ENCODE measurements at regions not wholly inside any gene's neighbourhood (a gene's known extent, or its start where the extent isn't known, plus 50 kb on each side); places are given as distances from the start of the nearest gene placed in this dataset.
"Not testable (repeated sequence)": the region's sequence is repeated elsewhere in the genome, so short reads cannot be mapped to it uniquely, and the experiment has no call there.

DNA sequence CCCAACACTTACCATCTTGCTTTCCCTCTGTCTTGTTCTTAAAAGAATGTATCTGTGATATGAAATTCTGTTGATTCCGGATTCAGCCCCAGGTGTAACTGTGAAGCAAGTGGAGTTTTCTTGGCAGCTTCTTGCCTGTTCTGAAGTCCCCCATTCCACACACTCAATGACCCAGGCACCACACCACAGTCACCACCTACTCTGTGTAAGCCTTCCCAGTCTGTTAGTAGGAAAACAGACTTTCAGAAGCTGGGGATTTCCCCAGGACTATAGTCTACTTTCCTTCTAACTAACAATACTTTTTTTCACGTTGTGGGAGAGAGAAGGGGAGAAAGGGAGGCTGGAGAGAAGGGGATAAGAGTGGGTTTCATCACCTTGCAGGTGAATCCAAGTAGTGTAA is 299.1 kb upstream of the PROX1 start:
- DNase-seq: no peak

DNA sequence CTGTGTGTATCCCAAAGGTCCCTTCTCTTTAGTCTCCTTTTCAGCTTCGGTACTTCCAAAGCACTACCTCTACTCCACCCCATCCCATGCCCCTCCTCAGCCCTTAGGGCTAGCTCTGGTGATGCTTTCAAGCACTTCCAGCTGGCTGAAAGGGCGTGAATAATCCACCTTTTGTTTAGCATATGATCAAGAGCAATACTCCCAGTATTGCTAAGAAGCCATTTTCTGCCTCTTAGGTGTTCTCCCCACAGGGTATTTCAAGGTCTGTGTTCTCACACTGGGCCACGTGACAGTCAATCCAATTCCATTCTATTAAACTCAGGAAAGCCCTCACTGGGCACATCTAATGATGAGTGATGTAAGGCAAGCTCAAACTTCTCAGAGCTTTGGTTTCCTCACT is 298.5 kb upstream of the PROX1 start:
- DNase-seq: no peak

DNA sequence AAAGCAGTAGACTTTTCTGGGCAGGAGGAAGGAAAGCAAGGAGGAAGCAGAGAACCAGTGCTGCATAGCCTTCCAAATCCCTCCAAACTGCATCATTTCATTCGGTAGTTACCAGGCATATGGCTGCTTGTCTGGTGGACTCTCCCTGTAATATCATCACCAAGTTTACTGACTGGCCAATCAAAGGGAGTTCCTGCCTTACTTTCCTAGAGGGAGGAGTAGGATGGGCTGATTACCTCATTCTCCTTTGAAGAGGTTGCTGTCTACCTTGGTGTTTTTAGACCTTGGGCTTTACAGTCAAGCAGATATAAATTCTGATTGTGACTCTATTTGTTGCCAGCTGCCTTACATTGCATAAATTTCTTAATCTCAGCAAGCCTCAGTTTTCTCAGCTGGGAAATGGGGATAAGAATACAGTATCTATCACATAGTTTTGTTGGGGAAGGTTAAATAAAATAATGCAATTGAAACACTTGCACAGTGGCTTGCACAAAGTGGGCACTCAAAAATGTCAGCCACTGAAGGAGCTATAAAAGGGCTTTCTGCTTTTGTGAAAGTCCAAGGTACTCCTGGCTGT is 297.3 kb upstream of the PROX1 start:
- no peak for DNase-seq

DNA sequence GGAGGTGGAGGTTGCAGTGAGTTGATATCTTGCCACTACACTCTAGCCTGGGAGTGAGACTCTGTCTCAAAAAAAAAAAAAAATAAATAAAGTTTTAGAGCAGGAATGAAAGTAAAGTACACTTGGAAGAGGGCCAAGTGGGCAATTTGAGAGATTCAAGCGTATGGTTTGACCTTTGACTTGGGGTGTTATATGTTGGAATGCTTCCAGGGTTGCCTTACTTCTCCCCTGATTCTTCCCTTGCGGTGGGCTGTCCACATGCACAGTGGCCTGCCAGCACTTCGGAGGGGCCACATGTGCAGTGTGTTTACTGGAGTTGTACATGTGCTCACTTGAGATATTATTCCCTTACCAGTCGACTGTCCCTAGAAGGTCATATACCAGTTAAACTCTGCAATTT is 295.5 kb upstream of the PROX1 start:
- no peak for DNase-seq

DNA sequence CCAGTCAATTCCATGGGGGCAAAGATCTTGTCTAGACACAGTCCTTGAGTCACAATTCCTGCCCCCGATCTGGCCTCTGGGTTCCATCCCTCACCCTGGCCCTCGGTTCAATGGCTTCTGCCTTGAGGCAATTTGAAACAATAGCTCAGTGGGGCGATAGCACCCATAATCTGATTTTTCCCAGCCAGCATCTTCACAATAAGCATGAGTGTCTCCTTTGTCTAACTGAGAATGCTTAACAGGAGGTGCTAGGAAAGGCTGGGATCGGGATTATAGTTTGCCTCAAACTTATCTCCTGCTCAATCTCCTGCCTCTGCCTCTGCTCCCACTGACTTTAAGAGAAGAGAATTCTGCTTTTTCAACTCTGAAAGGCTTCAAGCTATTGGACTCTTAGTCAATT is 293.9 kb upstream of the PROX1 start:
- DNase-seq: no peak

DNA sequence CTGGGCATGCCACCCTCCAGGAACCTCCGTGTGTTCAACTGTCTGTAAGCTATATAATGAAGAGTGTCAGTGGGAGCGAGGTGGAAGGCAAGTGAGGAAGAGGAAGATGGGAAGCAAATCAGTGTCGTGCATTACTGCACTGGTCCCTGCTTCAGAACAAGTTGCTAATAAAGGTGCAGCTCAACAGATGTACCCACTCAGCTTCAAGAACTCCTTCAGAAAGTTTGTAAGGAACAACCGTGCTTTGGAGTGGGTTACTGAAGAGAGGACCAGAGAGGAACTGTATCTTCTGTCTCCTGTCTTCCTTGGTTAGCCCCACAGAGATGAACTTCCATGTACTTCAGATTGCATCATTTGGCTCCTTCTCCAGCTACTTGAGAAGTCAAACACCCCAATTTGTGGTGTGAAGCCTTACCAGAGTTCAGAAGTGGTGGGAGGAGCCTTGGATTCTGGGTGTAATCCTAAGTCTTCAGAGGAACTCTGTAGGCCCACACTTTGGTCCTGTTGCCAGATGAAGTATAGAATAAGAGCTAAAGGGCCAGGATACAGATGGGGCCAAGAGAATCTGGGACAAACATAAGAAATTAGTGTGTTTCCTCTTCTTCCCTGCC is 290.5 kb upstream of the PROX1 start:
- DNase-seq: no peak

DNA sequence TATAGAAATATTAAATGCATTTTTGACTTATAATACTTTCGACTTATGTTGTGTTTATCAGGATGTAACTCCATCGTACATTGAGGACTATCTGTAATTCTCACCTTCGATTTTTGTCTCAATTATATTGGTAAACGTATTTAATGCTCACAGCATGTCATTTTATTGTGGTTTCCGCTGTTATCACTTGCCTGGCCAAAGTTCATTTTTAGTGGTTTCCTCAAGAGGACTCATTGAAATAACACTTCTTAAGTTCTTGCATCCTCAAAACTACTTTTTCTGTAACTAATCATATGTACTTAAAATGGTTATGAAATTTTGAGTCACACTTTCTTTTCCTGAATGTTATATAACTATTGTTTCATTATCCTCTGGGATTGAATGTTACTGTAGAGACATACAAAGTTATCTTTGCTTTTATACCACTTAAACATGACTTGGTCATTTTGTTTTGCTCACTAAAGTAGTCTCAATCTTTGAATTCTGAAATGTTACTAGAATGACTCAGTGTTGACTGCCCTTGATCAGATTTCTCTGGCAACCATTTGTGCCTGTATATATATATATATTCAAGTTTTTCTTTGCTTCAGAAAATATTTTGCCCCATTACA is 289.6 kb upstream of the PROX1 start:
- DNase-seq: no peak

DNA sequence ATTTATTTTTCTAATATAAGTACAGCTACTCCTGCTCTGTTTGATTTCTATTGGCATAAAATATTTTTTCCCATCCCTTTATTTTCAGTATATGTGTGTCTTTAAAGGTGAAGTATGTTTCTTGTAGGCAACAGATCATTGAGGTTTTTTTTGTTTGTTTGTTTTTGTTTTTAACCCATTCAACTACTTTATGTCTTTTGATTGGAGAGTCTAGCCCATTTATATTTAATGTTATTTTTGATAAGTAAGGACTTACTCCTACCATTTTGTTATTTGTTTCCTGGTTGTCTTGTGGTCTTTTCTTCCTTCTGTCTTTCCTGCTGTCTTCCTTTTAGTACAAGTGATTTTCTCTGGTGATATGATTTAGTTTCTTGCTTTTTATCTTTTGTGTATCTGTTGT is 285.1 kb upstream of the PROX1 start:
- no peak for DNase-seq

DNA sequence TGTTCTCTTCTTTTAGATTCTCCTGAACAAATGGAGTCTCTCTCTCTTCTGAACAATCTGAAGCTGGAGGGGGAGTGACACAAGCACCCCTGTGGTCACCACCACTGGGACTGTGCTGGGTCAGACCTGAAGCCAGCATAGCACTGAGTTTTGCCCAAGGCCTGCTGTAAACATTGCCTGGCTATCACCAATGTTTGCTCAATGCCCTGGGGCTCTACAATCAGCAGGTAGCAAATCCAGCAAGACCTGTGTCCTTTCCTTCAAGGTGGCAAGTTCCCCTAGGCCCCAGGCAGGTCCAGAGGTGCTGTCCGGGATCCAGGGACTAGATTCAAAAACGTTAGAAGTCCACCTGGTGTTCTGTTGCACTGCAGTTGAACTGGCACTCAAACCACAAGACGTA is 282.8 kb upstream of the PROX1 start:
- DNase-seq: no peak

DNA sequence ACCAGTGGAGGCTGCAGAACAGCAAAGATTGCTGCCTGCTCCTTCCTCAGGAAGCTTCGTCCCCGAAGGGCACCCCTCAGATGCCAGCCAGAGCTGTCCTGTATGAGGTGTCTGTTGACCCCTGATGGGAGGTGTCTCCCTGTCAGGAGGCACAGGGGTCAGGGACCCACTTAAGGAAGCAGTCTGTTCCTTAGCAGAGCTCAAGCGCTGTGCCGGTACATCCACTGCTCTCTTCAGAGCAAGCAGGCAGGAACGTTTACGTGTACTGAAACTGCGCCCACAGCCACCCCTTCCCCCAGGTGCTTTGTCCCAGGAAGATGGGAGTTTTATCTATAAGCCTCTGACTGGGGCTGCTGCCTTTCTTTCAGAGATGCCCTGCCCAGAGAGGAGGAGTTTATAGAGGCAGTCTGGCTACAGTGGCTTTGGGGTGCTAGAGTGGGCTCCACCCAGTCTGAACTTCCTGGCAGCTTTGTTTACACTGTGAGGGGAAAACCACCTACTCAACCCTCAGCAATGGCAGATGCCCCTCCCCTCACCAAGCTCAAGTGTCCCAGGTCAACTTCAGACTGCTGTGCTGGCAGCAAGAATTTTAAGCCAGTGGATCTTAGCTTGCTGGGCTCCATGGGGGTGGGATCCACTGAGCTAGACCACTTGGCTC is 275.8 kb upstream of the PROX1 start:
- DNase-seq: not testable (repeated sequence)

DNA sequence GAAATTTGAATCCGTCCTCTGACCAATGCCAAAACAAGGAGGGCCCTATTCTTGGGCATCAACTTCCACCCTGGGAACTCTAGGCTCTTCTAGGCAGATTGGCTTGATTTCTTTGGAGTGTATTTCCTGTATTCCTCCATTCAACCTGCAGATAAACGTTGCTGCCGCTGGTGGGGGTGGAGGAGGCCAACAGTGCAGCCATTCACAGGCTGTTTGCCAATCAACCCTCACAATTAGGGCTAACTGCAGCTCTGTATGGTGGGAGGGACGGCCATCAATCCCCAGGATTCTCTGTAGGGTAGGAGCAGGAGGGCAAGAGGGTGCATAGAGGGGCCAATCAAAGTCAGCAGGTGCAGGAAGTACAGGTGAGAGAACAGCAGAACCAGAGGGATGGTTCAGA is 273.1 kb upstream of the PROX1 start:
- no peak for DNase-seq

DNA sequence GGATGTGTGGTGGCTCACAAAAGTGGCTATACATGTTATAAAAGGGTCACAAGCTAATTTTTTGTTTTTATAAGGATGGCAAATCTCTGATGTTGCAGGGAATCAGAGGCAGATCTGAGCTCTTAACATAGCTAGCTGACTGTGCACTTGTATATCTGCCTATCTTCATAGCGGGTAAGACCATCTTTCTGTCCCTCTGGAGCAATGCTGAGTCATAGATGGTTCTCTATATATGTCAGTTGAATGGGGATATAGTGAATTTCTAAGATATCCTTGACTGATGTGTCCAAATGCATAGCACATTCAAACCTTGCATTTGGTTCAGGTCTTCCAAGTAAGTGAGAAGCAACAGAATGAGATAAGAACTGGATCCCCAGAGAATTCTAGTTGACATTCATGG is 272.6 kb upstream of the PROX1 start:
- no peak for DNase-seq

DNA sequence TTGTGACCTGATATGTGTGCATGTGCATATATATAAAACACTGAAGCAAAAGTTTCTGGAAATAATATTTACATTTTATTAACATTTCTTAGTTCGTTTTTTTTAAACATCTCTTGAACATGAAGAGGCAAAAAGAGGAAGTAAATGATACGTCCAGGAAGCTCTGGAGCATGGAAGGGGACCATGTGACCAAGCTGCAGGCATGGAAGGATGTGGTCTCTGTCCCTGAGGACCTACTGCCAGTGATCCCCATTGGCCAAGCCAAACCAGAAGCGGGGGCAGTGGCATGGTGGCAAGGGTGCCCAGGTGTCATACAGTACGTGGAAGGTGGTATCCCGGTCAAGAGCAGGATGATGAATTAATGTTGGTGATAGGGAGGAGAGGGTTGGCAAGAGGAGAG is 268.3 kb upstream of the PROX1 start:
- no peak for DNase-seq

DNA sequence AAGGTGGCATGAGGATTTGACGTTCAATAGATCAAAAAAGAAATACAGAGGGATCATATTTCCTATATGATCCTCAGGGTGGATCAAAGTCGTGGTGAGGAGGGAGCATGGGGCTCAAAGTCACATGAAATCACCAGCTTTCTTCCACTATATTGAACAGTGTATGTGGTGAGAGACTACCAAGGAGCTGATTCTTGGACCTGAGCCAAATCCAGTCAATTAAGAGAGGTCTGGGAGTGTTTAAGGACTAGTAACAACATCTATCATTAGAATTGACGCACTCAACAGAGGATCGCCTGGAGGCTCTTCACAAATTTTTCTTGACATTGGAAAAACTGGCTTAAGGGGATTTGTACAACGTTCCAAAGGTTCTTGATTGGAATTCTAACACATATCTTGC is 267.7 kb upstream of the PROX1 start:
- no peak for DNase-seq

DNA sequence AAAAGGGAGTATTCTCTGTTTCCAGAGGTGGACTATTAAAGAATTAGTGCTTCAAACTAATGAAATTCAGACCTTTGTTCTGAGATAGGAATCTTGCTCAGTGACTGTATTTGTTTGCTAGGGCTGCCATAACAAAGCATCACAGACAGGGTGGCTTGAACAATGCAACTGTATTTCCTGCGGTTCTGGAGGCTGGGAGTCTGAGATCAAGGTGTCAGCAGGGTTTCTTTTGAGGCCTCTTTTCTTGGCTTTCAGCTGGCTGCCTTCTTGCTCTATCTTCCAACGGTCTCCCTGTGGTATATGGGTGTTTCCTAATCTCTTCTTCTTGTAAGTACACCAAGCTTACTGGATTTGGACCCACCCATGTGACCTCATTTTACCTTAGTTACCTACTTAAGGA is 264.6 kb upstream of the PROX1 start:
- no peak for DNase-seq

DNA sequence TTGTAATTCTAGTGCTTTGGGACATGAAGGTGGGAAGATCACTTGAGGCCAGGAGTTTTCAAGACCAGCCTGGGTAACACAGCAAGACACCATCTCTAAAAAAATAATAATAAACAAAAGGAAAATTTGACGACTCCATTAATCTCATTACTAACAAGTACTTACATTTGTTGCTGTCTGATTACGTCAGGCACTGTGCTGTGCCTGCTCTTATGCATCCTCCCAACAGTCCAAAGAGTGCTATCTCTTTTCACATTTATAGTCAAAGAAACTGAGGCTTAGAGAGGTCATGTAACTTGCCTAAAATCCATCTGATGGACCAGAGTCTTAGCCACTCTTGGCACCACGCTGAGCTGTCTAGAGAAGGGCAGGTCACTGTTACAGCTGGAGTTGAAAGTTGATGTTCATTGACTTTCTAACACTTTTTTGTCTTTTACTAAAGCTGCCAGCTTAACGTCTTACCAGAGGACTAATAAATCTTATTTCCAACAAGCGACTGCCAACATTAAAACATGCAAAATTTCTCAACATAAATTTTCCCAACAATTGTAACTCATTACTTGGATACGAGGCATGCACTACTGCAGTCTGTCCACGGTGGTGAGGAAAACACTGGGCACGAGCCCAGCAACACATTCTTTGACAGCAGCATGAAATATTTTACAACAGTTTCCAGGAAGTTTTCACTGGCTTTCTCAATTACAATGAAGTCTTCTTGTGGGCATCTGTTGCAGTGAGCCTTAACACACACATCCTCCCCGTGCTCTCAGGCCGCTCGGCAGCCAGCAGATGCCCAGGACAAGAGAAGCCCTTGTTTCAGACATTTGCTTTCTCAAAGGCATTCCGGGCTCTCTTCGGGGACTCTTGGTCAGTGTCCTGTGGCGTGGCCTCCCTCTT is 262.9 kb upstream of the PROX1 start:
- DNase-seq: no peak

DNA sequence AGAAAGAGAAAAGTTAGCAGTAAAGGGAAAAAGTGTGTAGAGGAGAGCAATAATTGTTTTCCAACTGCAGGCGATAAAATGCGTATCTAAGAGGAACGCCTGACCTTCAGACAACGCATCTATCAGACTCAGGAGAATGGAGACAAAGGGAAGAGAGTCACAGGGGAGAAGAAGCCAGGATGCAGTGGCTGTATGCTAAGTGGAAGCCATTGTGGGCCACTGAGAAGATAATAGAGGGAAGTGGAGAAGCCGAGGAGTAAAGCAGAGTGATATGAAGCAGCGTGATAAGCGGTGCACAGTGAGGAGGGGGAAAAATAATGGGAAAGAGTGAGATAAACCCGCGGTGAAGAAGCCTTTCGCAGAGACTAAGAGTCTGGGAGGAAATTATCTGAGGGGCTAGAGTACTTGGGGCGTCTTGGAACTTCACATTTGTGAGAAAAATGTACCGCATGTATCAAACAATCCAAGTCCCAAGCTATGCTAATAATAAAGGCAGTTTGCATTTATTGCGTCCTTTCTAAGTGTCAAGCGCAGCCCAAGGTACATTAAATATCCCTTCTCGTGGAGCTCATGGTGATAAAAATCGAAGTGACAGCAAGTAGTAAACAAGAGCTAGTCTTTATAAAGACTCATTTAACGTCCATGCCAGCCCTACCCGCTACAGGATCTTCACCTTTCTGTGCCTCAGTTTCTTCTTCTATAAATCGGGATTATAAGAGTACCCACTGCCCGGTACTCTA is 259.8 kb upstream of the PROX1 start:
- DNase-seq: no peak

DNA sequence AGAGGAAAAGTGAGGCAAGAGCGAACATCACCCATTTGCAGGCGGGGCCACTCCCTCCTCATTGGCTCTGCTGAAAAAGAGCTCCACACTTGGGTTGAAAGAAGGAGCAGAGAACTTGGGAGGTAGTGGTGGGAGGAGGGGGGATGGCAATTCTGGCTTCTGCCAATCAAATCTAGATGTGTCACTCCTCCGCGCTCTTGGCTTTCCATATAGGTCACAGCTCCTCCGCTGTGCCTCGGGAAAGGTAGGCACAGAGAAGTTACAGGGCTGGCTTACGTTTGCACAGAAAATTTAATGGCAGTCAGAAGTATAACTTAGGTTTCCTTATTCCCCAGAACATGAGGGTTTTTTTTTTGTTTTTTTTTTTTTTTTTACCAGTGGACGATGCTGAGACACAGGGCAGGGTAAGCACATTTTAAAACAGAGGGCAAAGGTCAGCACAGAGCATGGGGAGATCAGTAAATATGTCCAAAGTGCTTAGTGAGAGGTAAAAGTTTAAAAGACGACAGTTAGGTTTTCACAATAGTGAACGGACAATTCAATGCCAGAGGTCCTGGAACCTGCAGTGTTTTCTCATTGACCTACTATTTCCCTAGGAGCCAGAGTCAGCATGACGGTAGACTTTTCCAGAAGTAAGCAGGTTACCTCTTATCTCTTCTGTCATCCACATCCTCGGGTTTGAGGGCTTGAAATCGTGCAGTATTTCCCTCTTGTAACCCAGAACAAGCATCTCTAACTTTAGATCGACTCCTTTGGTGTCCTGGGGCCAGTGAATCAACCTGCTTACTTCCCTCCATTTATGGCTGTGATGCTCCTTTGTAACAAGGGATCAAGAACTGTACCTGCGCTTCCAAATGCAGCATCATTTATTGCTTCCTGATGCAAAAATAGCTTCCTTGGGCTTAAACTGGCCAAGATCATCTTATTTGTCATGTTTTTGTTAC is 258.9 kb upstream of the PROX1 start:
- no peak for DNase-seq

DNA sequence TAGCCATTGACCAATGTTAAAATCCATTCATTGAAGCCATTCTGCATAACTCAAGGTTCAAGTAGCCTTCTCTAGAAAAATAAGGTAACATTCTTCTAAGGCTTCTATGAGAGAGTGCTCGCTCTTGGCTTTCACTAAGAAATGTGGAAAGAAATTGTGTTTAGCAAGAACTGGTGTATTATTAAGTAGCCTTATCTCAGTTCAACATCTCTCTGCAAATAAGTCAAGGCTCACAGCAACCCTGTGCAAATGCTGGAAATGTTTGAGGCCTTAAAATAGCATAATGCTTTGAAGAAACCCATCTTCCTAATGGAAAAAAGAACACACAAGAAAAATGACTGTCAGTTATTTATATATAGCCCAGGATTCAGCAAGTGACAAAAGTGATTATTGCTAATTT is 254.1 kb upstream of the PROX1 start:
- no peak for DNase-seq

DNA sequence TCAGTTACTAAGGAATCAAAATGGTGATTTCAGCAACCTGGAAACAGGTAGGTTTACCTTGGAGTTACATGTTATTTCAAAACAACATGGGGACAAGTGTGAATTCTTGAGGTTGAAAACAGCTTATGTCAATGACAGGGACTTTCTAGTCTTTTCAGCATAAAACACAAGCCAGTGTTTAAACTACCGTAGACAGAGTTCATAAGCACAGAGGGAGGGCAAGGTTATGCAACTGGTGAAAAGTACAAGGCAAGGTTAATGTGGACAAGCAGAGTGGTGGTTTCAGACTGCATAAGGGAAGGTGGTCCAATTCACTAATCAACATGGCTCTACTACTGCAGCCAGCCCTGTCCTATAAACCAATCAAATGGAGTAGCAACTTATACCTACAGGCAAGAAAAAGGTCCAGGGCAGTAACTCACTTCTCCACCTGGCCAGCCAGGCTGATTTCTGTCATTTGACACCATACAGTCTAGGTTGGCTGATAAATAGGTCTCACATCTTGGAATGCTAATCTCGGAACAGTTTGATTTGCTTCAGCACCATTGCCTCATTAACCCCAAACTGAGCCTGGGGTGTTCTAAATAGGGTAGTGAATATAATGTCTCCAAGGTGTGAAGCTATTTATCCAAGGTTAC is 250.3 kb upstream of the PROX1 start:
- no peak for DNase-seq

DNA sequence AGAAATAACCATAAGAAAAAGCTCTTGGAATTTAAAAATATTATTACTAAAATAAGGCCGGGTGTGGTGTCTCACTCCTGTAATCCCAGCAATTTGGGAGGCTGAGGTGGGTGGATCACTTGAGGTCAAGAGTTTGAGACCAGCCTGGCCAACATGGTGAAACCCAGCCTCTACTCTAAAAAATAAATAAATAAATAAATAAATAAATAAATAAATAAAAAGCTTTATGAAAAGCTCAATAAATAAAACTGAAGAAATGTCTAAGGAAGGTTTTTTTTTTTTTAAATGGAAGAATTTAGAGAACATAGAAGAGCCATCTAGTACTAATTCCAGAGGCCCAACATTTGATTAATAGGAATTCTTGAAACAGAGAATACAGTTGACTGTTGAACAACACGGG is 249.1 kb upstream of the PROX1 start:
- no peak for DNase-seq

Data from activated naive CD4-positive, alpha-beta T cell treated with Interleukin-2 at 50 U/mL for 16 hours (primary cell).